KMS-11 (cell line): ENCODE measurements at regions not wholly inside any gene's neighbourhood (a gene's known extent, or its start where the extent isn't known, plus 50 kb on each side); places are given as distances from the start of the nearest gene placed in this dataset.
"Not testable (repeated sequence)": the region's sequence is repeated elsewhere in the genome, so short reads cannot be mapped to it uniquely, and the experiment has no call there.

Source experiments
- H2AFZ ChIP-seq: fragments of 200-600 bp; sonication (generic); 2 replicates; pipeline ENCODE4 v1.6.1; 2016; ENCODE audit warnings: antibody characterized with exemption, mixed run types, low read depth
- H3K27ac ChIP-seq: fragments of 200-600 bp; sonication (generic); 2 replicates; pipeline ENCODE4 v1.6.1; 2016; ENCODE audit warnings: mild to moderate bottlenecking, mixed run types
- H3K27me3 ChIP-seq: fragments of 200-600 bp; sonication (generic); 2 replicates; pipeline ENCODE4 v1.6.1; 2017; ENCODE audit warnings: mild to moderate bottlenecking, low read depth, mixed run types, moderate library complexity; ENCODE audit not compliant: insufficient read depth
- H3K36me3 ChIP-seq: fragments of 200-600 bp; sonication (generic); 2 replicates; pipeline ENCODE4 v1.6.1; 2017; ENCODE audit warnings: mild to moderate bottlenecking, mixed run types; ENCODE audit not compliant: insufficient read depth
- H3K4me1 ChIP-seq: fragments of 200-600 bp; sonication (generic); 2 replicates; pipeline ENCODE4 v1.6.1; 2016; ENCODE audit warnings: mild to moderate bottlenecking, low read depth, mixed run types; ENCODE audit not compliant: poor library complexity, severe bottlenecking
- H3K4me2 ChIP-seq: fragments of 200-600 bp; sonication (generic); 2 replicates; pipeline ENCODE4 v1.7.0; 2016; ENCODE audit warnings: mild to moderate bottlenecking, mixed run types
- H3K4me3 ChIP-seq: fragments of 200-600 bp; sonication (generic); IDR thresholded peaks from 2 replicates; pipeline ENCODE4 v1.6.1; 2017; ENCODE audit warnings: low read depth, low read length, mixed read lengths; ENCODE audit not compliant: insufficient read depth
- H3K79me2 ChIP-seq: fragments of 200-600 bp; sonication (generic); 2 replicates; pipeline ENCODE4 v1.6.1; 2016; ENCODE audit warnings: low read depth, mixed run types; ENCODE audit not compliant: insufficient read depth
- H3K9ac ChIP-seq: fragments of 200-600 bp; sonication (generic); 2 replicates; pipeline ENCODE4 v1.6.1; 2016; ENCODE audit warnings: mild to moderate bottlenecking, mixed run types
- H4K20me1 ChIP-seq: fragments of 200-600 bp; sonication (generic); 2 replicates; pipeline ENCODE4 v1.6.1; 2016; ENCODE audit warnings: mild to moderate bottlenecking, mixed run types; ENCODE audit not compliant: insufficient read depth
- TF ChIP-seq, protein P1 (sequence below): fragments of 200-600 bp; sonication (generic); conservative IDR thresholded peaks from 2 replicates; pipeline ENCODE4 v1.6.1; 2017; ENCODE audit warnings: low read depth, mild to moderate bottlenecking, antibody characterized with exemption, low read length, moderate library complexity, mixed read lengths

DNA sequence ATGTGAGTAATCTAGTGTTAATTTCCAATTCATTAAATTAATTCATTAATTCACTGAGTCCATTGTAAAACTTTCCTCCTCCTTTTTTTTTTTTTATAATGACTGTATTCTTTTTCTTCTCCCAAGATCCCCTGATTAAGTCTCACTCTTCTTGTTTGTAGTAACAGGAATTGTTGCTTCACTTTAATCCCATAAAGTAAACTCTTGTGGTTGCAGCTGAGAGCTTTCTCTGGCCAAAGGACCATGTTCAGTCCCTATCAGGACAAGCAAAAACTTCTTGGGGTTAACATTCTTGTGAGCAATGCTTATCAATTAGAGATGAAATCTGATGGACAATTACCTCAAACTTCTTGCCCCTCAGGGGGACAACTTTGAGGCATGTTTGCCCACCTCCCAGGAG is 400.2 kb upstream of the SPHKAP start:
- Histone ChIP-seq H3K27me3 (no peaks in the 10 kb centered on the region), H3K79me2 (no peaks in the 10 kb centered on the region), H3K4me1 (no peaks in the 10 kb centered on the region), H2AFZ (no peak overlapping the region), H4K20me1 (no peaks in the 10 kb centered on the region), H3K36me3 (no peaks in the 10 kb centered on the region), H3K4me2 (no peak overlapping the region), H3K27ac (no peak overlapping the region), H3K4me3 (no peak overlapping the region), H3K9ac (no peak overlapping the region)
- TF ChIP-seq, protein P1, sequence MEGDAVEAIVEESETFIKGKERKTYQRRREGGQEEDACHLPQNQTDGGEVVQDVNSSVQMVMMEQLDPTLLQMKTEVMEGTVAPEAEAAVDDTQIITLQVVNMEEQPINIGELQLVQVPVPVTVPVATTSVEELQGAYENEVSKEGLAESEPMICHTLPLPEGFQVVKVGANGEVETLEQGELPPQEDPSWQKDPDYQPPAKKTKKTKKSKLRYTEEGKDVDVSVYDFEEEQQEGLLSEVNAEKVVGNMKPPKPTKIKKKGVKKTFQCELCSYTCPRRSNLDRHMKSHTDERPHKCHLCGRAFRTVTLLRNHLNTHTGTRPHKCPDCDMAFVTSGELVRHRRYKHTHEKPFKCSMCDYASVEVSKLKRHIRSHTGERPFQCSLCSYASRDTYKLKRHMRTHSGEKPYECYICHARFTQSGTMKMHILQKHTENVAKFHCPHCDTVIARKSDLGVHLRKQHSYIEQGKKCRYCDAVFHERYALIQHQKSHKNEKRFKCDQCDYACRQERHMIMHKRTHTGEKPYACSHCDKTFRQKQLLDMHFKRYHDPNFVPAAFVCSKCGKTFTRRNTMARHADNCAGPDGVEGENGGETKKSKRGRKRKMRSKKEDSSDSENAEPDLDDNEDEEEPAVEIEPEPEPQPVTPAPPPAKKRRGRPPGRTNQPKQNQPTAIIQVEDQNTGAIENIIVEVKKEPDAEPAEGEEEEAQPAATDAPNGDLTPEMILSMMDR = no peak

DNA sequence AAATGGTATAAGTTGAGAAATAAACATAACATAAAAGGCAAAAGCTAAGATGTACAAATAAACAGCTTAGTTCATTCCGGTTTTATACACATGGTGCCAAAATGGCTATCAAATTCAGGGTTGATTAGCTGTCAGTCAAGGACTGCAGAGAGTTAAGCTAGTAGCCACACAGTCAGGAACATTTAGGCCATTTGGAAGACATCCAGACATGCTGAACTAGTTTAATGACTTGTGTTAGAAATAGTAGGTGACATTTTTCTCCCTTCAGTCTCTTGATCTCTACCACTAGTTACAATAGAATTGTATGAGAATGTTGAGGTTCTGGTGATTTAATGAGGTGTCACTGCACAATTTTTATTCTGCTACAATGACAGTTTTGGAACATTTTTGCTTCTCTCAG is 394.4 kb upstream of the SPHKAP start:
- H2AFZ ChIP-seq = no peak overlapping the region
- TF ChIP-seq, protein P1 = no peak
- H3K27me3 ChIP-seq = no peaks in the 10 kb centered on the region
- no peak overlapping the region for H3K27ac ChIP-seq
- H4K20me1 ChIP-seq = no peaks in the 10 kb centered on the region
- H3K36me3 ChIP-seq = no peaks in the 10 kb centered on the region
- H3K4me3 ChIP-seq = no peak overlapping the region
- H3K9ac ChIP-seq = no peak overlapping the region
- no peak overlapping the region for H3K4me2 ChIP-seq
- no peaks in the 10 kb centered on the region for H3K4me1 ChIP-seq
- no peaks in the 10 kb centered on the region for H3K79me2 ChIP-seq

DNA sequence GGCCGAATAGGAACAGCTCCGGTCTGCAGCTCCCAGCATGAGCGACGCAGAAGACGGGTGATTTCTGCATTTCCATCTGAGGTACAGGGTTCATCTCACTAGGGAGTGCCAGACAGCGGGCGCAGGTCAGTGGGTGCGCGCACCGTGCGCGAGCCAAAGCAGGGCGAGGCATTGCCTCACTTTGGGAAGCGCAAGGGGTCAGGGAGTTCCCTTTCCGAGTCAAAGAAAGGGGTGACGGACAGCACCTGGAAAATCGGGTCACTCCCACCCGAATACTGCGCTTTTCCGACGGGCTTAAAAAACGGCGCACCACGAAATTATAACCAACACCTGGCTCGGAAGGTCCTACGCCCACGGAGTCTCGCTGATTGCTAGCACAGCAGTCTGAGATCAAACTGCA is 386.8 kb upstream of the SPHKAP start:
- not testable (repeated sequence) for H2AFZ ChIP-seq, H3K79me2 ChIP-seq, H3K9ac ChIP-seq, H3K4me1 ChIP-seq, H3K27ac ChIP-seq, H3K4me2 ChIP-seq, H4K20me1 ChIP-seq, H3K4me3 ChIP-seq, H3K36me3 ChIP-seq, H3K27me3 ChIP-seq

DNA sequence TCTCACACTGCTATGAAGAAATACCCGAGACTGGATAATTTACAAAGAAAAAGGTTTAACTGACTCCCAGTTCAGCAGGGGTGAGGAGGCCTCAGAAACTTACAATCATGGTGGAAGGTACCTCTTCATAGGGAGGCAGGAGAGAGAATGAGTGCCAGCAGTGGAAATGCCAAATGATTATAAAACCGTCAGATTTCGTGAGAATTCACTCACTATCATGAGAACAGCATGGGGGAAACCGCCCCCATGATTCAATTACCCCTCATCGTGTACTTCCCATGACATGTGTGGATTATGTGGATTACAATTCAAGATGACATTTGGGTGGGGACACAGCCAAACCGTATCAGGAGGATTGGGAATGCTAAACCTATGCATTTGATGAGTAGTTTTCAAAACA is 380.3 kb upstream of the SPHKAP start:
- Histone ChIP-seq H4K20me1 (no peaks in the 10 kb centered on the region), H3K79me2 (no peaks in the 10 kb centered on the region), H3K9ac (no peak overlapping the region), H3K4me1 (no peaks in the 10 kb centered on the region), H3K4me2 (no peak overlapping the region), H3K27me3 (no peaks in the 10 kb centered on the region), H2AFZ (no peak overlapping the region), H3K27ac (no peak overlapping the region), H3K4me3 (no peak overlapping the region), H3K36me3 (no peaks in the 10 kb centered on the region)
- TF ChIP-seq, protein P1 = no peak

DNA sequence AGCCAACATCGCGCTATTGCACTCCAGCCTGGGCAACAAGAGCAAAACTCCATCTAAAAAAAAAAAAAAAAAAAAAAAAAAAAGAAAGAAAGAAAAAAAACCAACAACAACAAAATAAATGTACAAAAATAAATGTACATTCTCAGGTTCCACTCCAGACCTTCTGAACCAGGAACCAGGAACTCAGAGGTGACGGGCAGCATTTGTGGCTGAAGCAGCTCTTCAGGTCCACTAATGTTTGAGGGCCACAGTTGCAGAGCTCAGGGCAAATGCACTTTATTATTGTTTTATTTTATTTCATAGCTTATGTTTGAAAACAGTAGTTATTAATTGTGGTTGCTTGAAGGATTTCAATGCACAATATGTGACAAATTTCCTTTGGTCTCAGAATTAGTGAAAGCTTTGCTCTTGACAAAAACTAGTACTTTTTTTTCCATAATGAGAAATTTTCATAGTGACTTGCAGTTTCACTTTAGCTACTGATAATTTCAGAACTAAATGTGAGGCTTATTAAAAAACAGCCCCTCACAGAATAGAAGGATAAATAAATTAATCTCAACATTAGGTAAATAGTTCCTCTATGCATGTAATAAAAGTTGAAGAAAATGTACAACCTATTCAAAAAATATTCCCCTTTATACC is 378.4 kb upstream of the SPHKAP start:
- H4K20me1 ChIP-seq = no peaks in the 10 kb centered on the region
- H3K9ac ChIP-seq = no peak overlapping the region
- no peak overlapping the region for H2AFZ ChIP-seq
- no peaks in the 10 kb centered on the region for H3K36me3 ChIP-seq
- no peaks in the 10 kb centered on the region for H3K4me1 ChIP-seq
- no peak overlapping the region for H3K4me3 ChIP-seq
- no peaks in the 10 kb centered on the region for H3K79me2 ChIP-seq
- H3K27ac ChIP-seq = no peak overlapping the region
- TF ChIP-seq, protein P1 = no peak
- H3K4me2 ChIP-seq = no peak overlapping the region
- no peaks in the 10 kb centered on the region for H3K27me3 ChIP-seq
